Activated CD4-positive, alpha-beta T cell treated with anti-CD3 and anti-CD28 coated beads for 36 hours (primary cell): ENCODE measurements at regions not wholly inside any gene's neighbourhood (a gene's known extent, or its start where the extent isn't known, plus 50 kb on each side); places are given as distances from the start of the nearest gene placed in this dataset.

ENCODE experiments used
- ATAC-seq: fragments of 200-7000 bp; cut with Tn5 transposase; one replicate; pipeline ENCODE4 v1.10.0; 2021; ENCODE audit warnings: mild to moderate bottlenecking, moderate library complexity
- CTCF ChIA-PET: fragments of 350-600 bp; sonication (Branson Sonifier 250); formaldehyde crosslinking; loops from one replicate; lab custom pipeline; 2021; ENCODE audit warnings: antibody characterized with exemption; lab: Charles Lee
- POLR2A ChIA-PET: fragments of 350-600 bp; sonication (Branson Sonifier 250); formaldehyde crosslinking; loops from one replicate; lab custom pipeline; 2021; ENCODE audit warnings: antibody characterized with exemption, inconsistent platforms; lab: Charles Lee
- DNase-seq: peaks from one replicate; pipeline ENCODE4 v3.0.0-alpha.2; 2020
- H3K27ac Mint-ChIP-seq: one replicate; pipeline ENCODE4 v1.8.0; 2021; ENCODE audit warnings: mixed read lengths
- H3K27me3 Mint-ChIP-seq: one replicate; pipeline ENCODE4 v1.8.0; 2021; ENCODE audit warnings: mixed read lengths
- H3K36me3 Mint-ChIP-seq: one replicate; pipeline ENCODE4 v1.8.0; 2021; ENCODE audit warnings: low read depth, mixed read lengths
- H3K4me1 Mint-ChIP-seq: one replicate; pipeline ENCODE4 v1.8.0; 2021; ENCODE audit warnings: mixed read lengths
- H3K4me3 Mint-ChIP-seq: one replicate; pipeline ENCODE4 v1.8.0; 2021; ENCODE audit warnings: mild to moderate bottlenecking, moderate library complexity, mixed read lengths
- H3K9me3 Mint-ChIP-seq: one replicate; pipeline ENCODE4 v1.8.0; 2021; ENCODE audit warnings: low read depth, mixed read lengths
- intact Hi-C, 2 experiments: fragments of 100-400 bp; cut with DNase I in 1 of 2; cut with micrococcal nuclease in 1 of 2; formaldehyde crosslinking; loops; one replicate each; pipeline versions ENCODE4 v1.14.2 to v1.15.1; 2022 to 2024; cut with DNase I, micrococcal nuclease

GRCh38 chr22:49107561-49107960, 720.1 kb downstream of the BRD1 start:
- intact Hi-C loops: no loop called here
- H3K9me3 Mint-ChIP-seq: no peaks in the 10 kb centered on the region
- no peak for DNase-seq

GRCh38 chr22:49106842-49107152, 720.9 kb downstream of the BRD1 start:
- no peak for ATAC-seq
- H3K9me3 Mint-ChIP-seq: no peaks in the 10 kb centered on the region
- CTCF ChIA-PET: no interaction called here

More at GRCh38 chr22:49107561-49107960, 720.1 kb downstream of the BRD1 start:
- Mint-ChIP-seq H3K4me1 (no peaks in the 10 kb centered on the region), H3K27ac (no peak overlapping the region), H3K36me3 (no peaks in the 10 kb centered on the region), H3K27me3 (peaks cover 13% of the 10 kb centered on the region), H3K4me3 (no peak overlapping the region)
- CTCF ChIA-PET: no interaction called here
- ATAC-seq: no peak
- POLR2A ChIA-PET: no interaction called here

GRCh38 chr22:49106096-49106841, 721.4 kb downstream of the BRD1 start:
- DNase-seq: no peak

More at GRCh38 chr22:49106842-49107152, 720.9 kb downstream of the BRD1 start:
- POLR2A ChIA-PET: no interaction called here
- Mint-ChIP-seq H3K4me3 (no peak overlapping the region), H3K27me3 (peaks cover 13% of the 10 kb centered on the region), H3K4me1 (no peaks in the 10 kb centered on the region), H3K36me3 (no peaks in the 10 kb centered on the region), H3K27ac (no peak overlapping the region)
- DNase-seq: no peak
- intact Hi-C loops: no loop called here

DNA sequence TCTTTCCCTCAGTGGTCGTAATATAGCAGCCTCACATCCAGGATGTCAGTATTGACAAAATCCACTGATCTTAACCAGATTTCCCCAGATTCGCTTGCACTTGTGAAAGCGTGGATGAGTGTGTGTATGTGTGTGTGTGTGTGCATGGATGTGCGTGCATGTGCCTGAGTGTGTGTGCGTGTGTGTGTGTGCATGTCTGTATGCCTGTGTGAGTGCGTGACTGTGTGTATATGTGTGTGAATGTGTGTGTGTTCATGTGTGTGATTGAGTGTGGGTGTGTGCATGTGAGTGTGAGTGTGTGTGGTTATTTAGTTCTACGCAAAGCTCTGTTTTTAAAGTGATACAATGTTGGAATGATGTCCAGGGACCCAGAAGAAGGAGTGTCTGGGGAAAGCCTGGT, 723.2 kb downstream of the BRD1 start:
- ATAC-seq (no peak), DNase-seq (no peak)
- Mint-ChIP-seq H3K27me3 (peaks cover 15% of the 10 kb centered on the region), H3K4me3 (no peak overlapping the region), H3K4me1 (no peaks in the 10 kb centered on the region), H3K9me3 (no peaks in the 10 kb centered on the region), H3K36me3 (no peaks in the 10 kb centered on the region), H3K27ac (no peak overlapping the region)
- ChIA-PET POLR2A (no interaction called here), CTCF (interaction anchor here (0.6 kb wide), 1 partner anchor 619 kb away, joined by 3 read pairs; no protein-coding TSS in a partner anchor)
- intact Hi-C loops: no loop called here

More at GRCh38 chr22:49106096-49106841, 721.4 kb downstream of the BRD1 start:
- no peaks in the 10 kb centered on the region for H3K4me1 Mint-ChIP-seq
- no peaks in the 10 kb centered on the region for H3K9me3 Mint-ChIP-seq
- no peak overlapping the region for H3K27ac Mint-ChIP-seq
- no peak for ATAC-seq
- no peak overlapping the region for H3K4me3 Mint-ChIP-seq
- peaks cover 13% of the 10 kb centered on the region for H3K27me3 Mint-ChIP-seq
- ChIA-PET POLR2A (no interaction called here), CTCF (no interaction called here)
- H3K36me3 Mint-ChIP-seq: no peaks in the 10 kb centered on the region
- intact Hi-C loops: no loop called here

DNA sequence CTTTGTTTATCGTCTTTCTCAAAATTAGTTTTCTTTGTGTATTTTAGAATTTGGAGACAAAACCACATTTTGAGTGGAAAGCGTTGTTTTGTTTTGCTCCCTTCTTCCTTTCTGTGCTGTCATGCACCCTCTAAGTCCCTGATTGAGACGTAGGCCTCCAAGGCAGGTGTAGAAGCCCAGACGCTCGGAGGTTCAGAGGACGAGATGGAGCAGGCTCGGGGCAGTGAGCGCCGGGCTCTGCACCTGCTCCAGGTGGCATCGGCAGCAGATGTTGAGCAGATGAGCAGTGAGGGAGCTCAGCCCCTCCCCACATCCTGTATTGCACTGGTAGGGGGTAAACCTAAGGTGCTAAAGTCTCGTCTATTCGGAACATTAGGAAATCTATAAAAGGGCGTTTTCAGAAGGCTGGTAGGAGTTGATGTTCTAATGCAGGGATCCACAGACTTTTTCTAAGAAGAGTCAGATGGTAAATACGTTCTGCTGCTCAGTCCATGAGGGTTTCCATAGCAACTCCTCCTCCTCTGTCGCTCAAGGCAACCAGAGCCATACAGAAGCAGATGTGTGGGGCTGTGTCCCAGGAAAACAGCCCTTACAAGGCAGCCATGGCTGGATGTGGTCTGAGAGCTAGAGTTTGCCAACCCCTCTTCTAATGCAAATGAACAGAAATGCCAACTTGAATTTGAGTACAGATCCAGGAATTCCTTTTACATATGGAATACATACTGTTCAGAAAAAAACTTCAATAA, 724.2 kb downstream of the BRD1 start:
- Mint-ChIP-seq H3K27me3 (peaks cover 13% of the 10 kb centered on the region), H3K4me3 (no peak overlapping the region), H3K36me3 (no peaks in the 10 kb centered on the region), H3K27ac (no peak overlapping the region), H3K4me1 (no peaks in the 10 kb centered on the region), H3K9me3 (no peaks in the 10 kb centered on the region)
- ChIA-PET POLR2A (no interaction called here), CTCF (no interaction called here)
- DNase-seq (no peak), ATAC-seq (no peak)
- intact Hi-C loops: no loop called here

- ATAC-seq: no peak
- DNase-seq: no peak
- Mint-ChIP-seq H3K9me3 (no peaks in the 10 kb centered on the region), H3K4me1 (no peaks in the 10 kb centered on the region), H3K27ac (no peak overlapping the region), H3K27me3 (peaks cover 11% of the 10 kb centered on the region), H3K36me3 (no peaks in the 10 kb centered on the region), H3K4me3 (no peak overlapping the region)
- CTCF ChIA-PET: no interaction called here
- intact Hi-C loops: no loop called here
- POLR2A ChIA-PET: no interaction called here
Observed at GRCh38 chr22:49102367-49102766, 725.3 kb downstream of the BRD1 start.

GRCh38 chr22:49101873-49102272, 725.8 kb downstream of the BRD1 start:
- POLR2A ChIA-PET: no interaction called here
- CTCF ChIA-PET: no interaction called here
- no peak overlapping the region for H3K27ac Mint-ChIP-seq
- H3K9me3 Mint-ChIP-seq: no peaks in the 10 kb centered on the region
- intact Hi-C loops: no loop called here
- no peaks in the 10 kb centered on the region for H3K4me1 Mint-ChIP-seq
- H3K36me3 Mint-ChIP-seq: no peaks in the 10 kb centered on the region
- no peak for ATAC-seq
- no peak for DNase-seq
- H3K4me3 Mint-ChIP-seq: no peak overlapping the region
- H3K27me3 Mint-ChIP-seq: peaks cover 9% of the 10 kb centered on the region

DNA sequence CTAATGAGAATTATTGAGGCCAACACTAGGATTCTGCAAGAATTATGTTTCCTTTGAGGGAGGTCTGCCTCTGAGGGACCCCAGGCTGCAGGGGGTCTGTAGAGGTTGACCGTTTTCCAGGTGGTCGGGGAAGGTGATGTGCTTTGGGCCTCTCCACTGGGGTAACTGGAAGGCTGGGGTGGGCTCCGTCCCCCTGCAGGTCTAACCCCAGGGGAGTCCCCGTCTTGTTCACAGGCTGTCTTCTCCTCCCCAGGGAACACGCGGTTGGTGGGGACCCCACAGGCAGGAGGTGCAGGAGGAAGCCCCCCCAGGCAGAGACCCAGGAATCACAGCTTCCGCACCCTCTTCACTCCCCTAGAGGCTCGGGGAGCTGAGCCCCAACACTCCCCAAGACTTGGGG, 726.4 kb downstream of the BRD1 start:
- ChIA-PET POLR2A (no interaction called here), CTCF (no interaction called here)
- Mint-ChIP-seq H3K4me1 (no peaks in the 10 kb centered on the region), H3K36me3 (no peaks in the 10 kb centered on the region), H3K4me3 (no peak overlapping the region), H3K9me3 (no peaks in the 10 kb centered on the region), H3K27ac (no peak overlapping the region), H3K27me3 (peaks cover 9% of the 10 kb centered on the region)
- no peak for ATAC-seq
- DNase-seq: no peak
- intact Hi-C loops: no loop called here

DNA sequence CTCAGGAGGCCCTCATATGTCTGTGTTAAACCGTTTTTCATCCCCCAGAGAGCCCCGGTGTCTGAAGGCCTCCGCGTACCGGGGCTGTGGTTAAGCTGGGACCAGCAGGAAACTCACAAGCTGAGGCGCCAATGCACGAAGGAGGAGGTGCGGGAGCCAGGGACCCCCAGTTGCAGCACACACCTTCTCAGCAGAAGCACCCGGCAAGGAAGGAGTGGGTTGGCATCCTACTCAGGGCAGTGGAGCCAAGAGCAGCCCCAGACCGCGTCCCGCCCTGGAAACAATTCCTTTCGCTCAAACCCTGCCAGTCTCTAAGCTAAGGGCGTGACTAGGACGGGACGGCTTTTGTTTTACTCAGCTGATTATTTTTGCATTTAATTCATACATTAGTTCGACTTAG, 726.9 kb downstream of the BRD1 start:
- H3K9me3 Mint-ChIP-seq: no peaks in the 10 kb centered on the region
- H3K36me3 Mint-ChIP-seq: no peaks in the 10 kb centered on the region
- POLR2A ChIA-PET: no interaction called here
- peaks cover 9% of the 10 kb centered on the region for H3K27me3 Mint-ChIP-seq
- ATAC-seq (no peak), DNase-seq (no peak)
- H3K4me3 Mint-ChIP-seq: no peak overlapping the region
- no peak overlapping the region for H3K27ac Mint-ChIP-seq
- H3K4me1 Mint-ChIP-seq: no peaks in the 10 kb centered on the region
- CTCF ChIA-PET: no interaction called here
- intact Hi-C loops: no loop called here

- intact Hi-C loops: no loop called here
- ChIA-PET POLR2A (no interaction called here), CTCF (no interaction called here)
- H3K4me1 Mint-ChIP-seq: no peaks in the 10 kb centered on the region
- H3K27ac Mint-ChIP-seq: no peak overlapping the region
- H3K27me3 Mint-ChIP-seq: peaks cover 9% of the 10 kb centered on the region
- H3K36me3 Mint-ChIP-seq: no peaks in the 10 kb centered on the region
- DNase-seq (no peak), ATAC-seq (no peak)
- H3K4me3 Mint-ChIP-seq: no peak overlapping the region
- H3K9me3 Mint-ChIP-seq: no peaks in the 10 kb centered on the region
Observed at GRCh38 chr22:49100316-49100715, 727.4 kb downstream of the BRD1 start.

GRCh38 chr22:49099496-49100124, 728.1 kb downstream of the BRD1 start:
- ATAC-seq (no peak), DNase-seq (no peak)
- Mint-ChIP-seq H3K4me1 (no peaks in the 10 kb centered on the region), H3K36me3 (no peaks in the 10 kb centered on the region), H3K27ac (no peak overlapping the region), H3K27me3 (peaks cover 8% of the 10 kb centered on the region), H3K9me3 (no peaks in the 10 kb centered on the region), H3K4me3 (no peak overlapping the region)
- CTCF ChIA-PET: no interaction called here
- POLR2A ChIA-PET: no interaction called here
- intact Hi-C loops: no loop called here

DNA sequence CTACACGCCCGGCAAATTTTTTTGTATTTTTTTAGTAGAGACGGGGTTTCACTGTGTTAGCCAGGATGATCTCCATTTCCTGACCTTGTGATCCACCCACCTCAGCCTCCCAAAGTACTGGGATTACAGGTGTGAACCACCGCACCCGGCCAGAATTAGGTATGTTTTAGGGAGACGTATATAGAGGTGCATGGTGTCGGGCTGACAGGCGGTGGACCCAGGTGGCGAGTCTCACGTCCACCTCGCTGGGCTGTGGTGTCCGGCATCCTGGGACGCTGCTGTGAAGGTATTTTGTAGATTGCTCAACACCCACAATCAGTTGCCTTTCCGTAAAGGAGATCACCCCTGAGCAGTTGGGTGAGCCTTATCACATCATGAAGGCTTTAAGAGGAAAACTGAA, 728.6 kb downstream of the BRD1 start:
- ATAC-seq (no peak), DNase-seq (no peak)
- H3K27ac Mint-ChIP-seq: no peak overlapping the region
- H3K36me3 Mint-ChIP-seq: no peaks in the 10 kb centered on the region
- H3K9me3 Mint-ChIP-seq: no peaks in the 10 kb centered on the region
- ChIA-PET CTCF (no interaction called here), POLR2A (no interaction called here)
- H3K4me1 Mint-ChIP-seq: no peaks in the 10 kb centered on the region
- intact Hi-C loops: no loop called here
- peaks cover 5% of the 10 kb centered on the region for H3K27me3 Mint-ChIP-seq
- H3K4me3 Mint-ChIP-seq: no peak overlapping the region
